Upper lobe of left lung (tissue), 4 donors: ENCODE measurements at regions not wholly inside any gene's neighbourhood (a gene's known extent, or its start where the extent isn't known, plus 50 kb on each side); places are given as distances from the start of the nearest gene placed in this dataset.

Source experiments
- CTCF ChIP-seq, 6 experiments: fragments of 450-650 bp in 4 of 6; fragments of 200-600 bp in 2 of 6; sonication (generic) in 2 of 6; IDR thresholded peaks; one replicate each; pipeline ENCODE4 v1.5.1; 2016 to 2019; ENCODE audit warnings: antibody characterized with exemption in 6 of 6
- EP300 ChIP-seq, 4 donors: sonication (generic); formaldehyde crosslinking; IDR thresholded peaks; one replicate each; pipeline ENCODE4 v1.5.1; 2017; ENCODE audit warnings: antibody characterized with exemption in 4 of 4, control low read depth in 2 of 4
- POLR2AphosphoS5 ChIP-seq, 2 donors: sonication (generic); formaldehyde crosslinking; IDR thresholded peaks; one replicate each; pipeline ENCODE4 v1.5.1; 2017; ENCODE audit warnings: antibody characterized with exemption in 2 of 2

- TF ChIP-seq EP300 (IDR thresholded peaks at IDR 0.05): no peak
- TF ChIP-seq CTCF (IDR thresholded peaks at IDR 0.05): no peak
- TF ChIP-seq POLR2AphosphoS5 (IDR thresholded peaks at IDR 0.05): no peak
Measured at GRCh38 chr9:106104887-106105286, 410.5 kb downstream of the TMEM38B start.
